Activated CD4-positive, alpha-beta T cell treated with anti-CD3 and anti-CD28 coated beads for 36 hours (primary cell): ENCODE measurements at regions not wholly inside any gene's neighbourhood (a gene's known extent, or its start where the extent isn't known, plus 50 kb on each side); places are given as distances from the start of the nearest gene placed in this dataset.
"Not testable (repeated sequence)": the region's sequence is repeated elsewhere in the genome, so short reads cannot be mapped to it uniquely, and the experiment has no call there.

ENCODE experiments used
- ATAC-seq: fragments of 200-7000 bp; cut with Tn5 transposase; one replicate; pipeline ENCODE4 v1.10.0; 2021; ENCODE audit warnings: mild to moderate bottlenecking, moderate library complexity
- CTCF ChIA-PET: fragments of 350-600 bp; sonication (Branson Sonifier 250); formaldehyde crosslinking; loops from one replicate; lab custom pipeline; 2021; ENCODE audit warnings: antibody characterized with exemption; lab: Charles Lee
- POLR2A ChIA-PET: fragments of 350-600 bp; sonication (Branson Sonifier 250); formaldehyde crosslinking; loops from one replicate; lab custom pipeline; 2021; ENCODE audit warnings: antibody characterized with exemption, inconsistent platforms; lab: Charles Lee
- DNase-seq: peaks from one replicate; pipeline ENCODE4 v3.0.0-alpha.2; 2020
- H3K27ac Mint-ChIP-seq: one replicate; pipeline ENCODE4 v1.8.0; 2021; ENCODE audit warnings: mixed read lengths
- H3K27me3 Mint-ChIP-seq: one replicate; pipeline ENCODE4 v1.8.0; 2021; ENCODE audit warnings: mixed read lengths
- H3K36me3 Mint-ChIP-seq: one replicate; pipeline ENCODE4 v1.8.0; 2021; ENCODE audit warnings: low read depth, mixed read lengths
- H3K4me1 Mint-ChIP-seq: one replicate; pipeline ENCODE4 v1.8.0; 2021; ENCODE audit warnings: mixed read lengths
- H3K4me3 Mint-ChIP-seq: one replicate; pipeline ENCODE4 v1.8.0; 2021; ENCODE audit warnings: mild to moderate bottlenecking, moderate library complexity, mixed read lengths
- H3K9me3 Mint-ChIP-seq: one replicate; pipeline ENCODE4 v1.8.0; 2021; ENCODE audit warnings: low read depth, mixed read lengths
- intact Hi-C, 2 experiments: fragments of 100-400 bp; cut with DNase I in 1 of 2; cut with micrococcal nuclease in 1 of 2; formaldehyde crosslinking; loops; one replicate each; pipeline versions ENCODE4 v1.14.2 to v1.15.1; 2022 to 2024; cut with DNase I, micrococcal nuclease

- Mint-ChIP-seq H3K27ac (no peak overlapping the region), H3K36me3 (no peaks in the 10 kb centered on the region), H3K9me3 (peaks cover 10% of the 10 kb centered on the region), H3K4me1 (no peaks in the 10 kb centered on the region), H3K4me3 (no peak overlapping the region), H3K27me3 (no peaks in the 10 kb centered on the region)
- intact Hi-C loops = no loop called here
- DNase-seq (no peak), ATAC-seq (no peak)
- POLR2A ChIA-PET = interaction anchor here (0.6 kb wide), 1 partner anchor 614 kb away, joined by 5 read pairs; no protein-coding TSS in a partner anchor
- CTCF ChIA-PET = no interaction called here
These were observed 577.5 kb downstream of the RBFOX1 start for GRCh38 chr16:7910116-7910515.

GRCh38 chr16:7888411-7888810 is 555.8 kb downstream of the RBFOX1 start:
- Mint-ChIP-seq H3K4me1 (no peaks in the 10 kb centered on the region), H3K27ac (no peak overlapping the region), H3K9me3 (peaks cover 4% of the 10 kb centered on the region), H3K27me3 (no peaks in the 10 kb centered on the region), H3K4me3 (no peak overlapping the region), H3K36me3 (no peaks in the 10 kb centered on the region)
- DNase-seq = no peak
- intact Hi-C loops = no loop called here
- no peak for ATAC-seq
- CTCF ChIA-PET = no interaction called here
- POLR2A ChIA-PET = no interaction called here

- H3K27me3 Mint-ChIP-seq = no peaks in the 10 kb centered on the region
- H3K9me3 Mint-ChIP-seq = peaks cover 8% of the 10 kb centered on the region
- no peak overlapping the region for H3K27ac Mint-ChIP-seq
- DNase-seq (no peak), ATAC-seq (no peak)
- no peaks in the 10 kb centered on the region for H3K36me3 Mint-ChIP-seq
- no peaks in the 10 kb centered on the region for H3K4me1 Mint-ChIP-seq
- POLR2A ChIA-PET = no interaction called here
- intact Hi-C loops = no loop called here
- CTCF ChIA-PET = interaction anchor here (0.6 kb wide), 1 partner anchor 1581 kb away, joined by 3 read pairs; no protein-coding TSS in a partner anchor
- no peak overlapping the region for H3K4me3 Mint-ChIP-seq
These were observed 554.7 kb downstream of the RBFOX1 start for GRCh38 chr16:7887316-7887715.

GRCh38 chr16:7871979-7872378 is 539.3 kb downstream of the RBFOX1 start:
- no peak overlapping the region for H3K4me3 Mint-ChIP-seq
- ATAC-seq (no peak), DNase-seq (no peak)
- H3K4me1 Mint-ChIP-seq = no peaks in the 10 kb centered on the region
- H3K9me3 Mint-ChIP-seq = peaks cover 22% of the 10 kb centered on the region
- intact Hi-C loops = no loop called here
- H3K27ac Mint-ChIP-seq = no peak overlapping the region
- no peaks in the 10 kb centered on the region for H3K36me3 Mint-ChIP-seq
- no peaks in the 10 kb centered on the region for H3K27me3 Mint-ChIP-seq
- POLR2A ChIA-PET = no interaction called here
- CTCF ChIA-PET = interaction anchor here (0.7 kb wide), 1 partner anchor 438 kb away, joined by 3 read pairs; no protein-coding TSS in a partner anchor

GRCh38 chr16:7871371-7871770 is 538.7 kb downstream of the RBFOX1 start:
- no peaks in the 10 kb centered on the region for H3K27me3 Mint-ChIP-seq
- no peaks in the 10 kb centered on the region for H3K36me3 Mint-ChIP-seq
- ChIA-PET CTCF (no interaction called here), POLR2A (no interaction called here)
- intact Hi-C loops = no loop called here
- no peak overlapping the region for H3K4me3 Mint-ChIP-seq
- no peak for ATAC-seq
- peaks cover 22% of the 10 kb centered on the region for H3K9me3 Mint-ChIP-seq
- H3K4me1 Mint-ChIP-seq = no peaks in the 10 kb centered on the region
- no peak overlapping the region for H3K27ac Mint-ChIP-seq
- no peak for DNase-seq

DNA sequence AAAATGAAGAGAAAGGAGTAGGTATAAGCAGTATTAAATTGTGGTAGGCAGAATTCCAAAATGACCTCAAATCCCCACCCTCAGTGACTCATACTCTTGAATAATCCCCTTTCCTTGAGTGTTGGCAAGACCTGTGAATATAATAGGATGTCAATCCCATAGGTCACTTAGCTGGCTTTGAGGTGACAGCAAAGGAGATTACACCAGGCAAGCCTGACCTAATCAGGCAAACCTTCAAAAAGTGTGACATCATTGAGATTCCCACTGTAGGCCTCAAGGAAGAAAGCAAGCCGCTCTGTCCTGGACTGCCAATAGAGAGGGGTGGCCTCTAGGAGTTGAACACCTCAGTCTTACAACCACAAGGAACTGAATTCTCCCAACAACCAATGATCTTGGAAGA is 535.2 kb downstream of the RBFOX1 start:
- Mint-ChIP-seq H3K4me3 (no peak overlapping the region), H3K36me3 (no peaks in the 10 kb centered on the region), H3K27ac (no peak overlapping the region), H3K27me3 (no peaks in the 10 kb centered on the region), H3K9me3 (peaks cover 19% of the 10 kb centered on the region), H3K4me1 (no peaks in the 10 kb centered on the region)
- intact Hi-C loops = no loop called here
- POLR2A ChIA-PET = no interaction called here
- DNase-seq (no peak), ATAC-seq (no peak)
- CTCF ChIA-PET = no interaction called here

DNA sequence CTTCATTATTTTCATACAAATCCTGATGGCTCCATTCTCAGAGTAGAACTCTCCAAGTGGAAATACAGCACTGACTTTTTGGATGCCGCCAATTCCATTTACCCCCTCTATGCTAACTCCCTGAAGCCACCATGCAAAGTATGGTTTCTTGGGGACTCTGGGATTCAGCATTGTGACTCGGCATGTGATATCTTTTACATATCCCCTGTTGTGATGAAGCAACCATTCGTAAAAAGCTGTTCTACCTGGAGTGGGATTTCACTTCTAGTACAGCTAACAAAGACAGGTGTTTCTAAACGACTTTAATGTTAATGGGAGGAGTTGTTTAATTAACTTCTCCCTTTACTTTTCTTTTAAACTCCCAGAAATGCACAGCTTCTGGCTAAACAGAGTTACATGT is 533.5 kb downstream of the RBFOX1 start:
- H3K4me1 Mint-ChIP-seq = no peaks in the 10 kb centered on the region
- POLR2A ChIA-PET = no interaction called here
- no peak overlapping the region for H3K27ac Mint-ChIP-seq
- CTCF ChIA-PET = no interaction called here
- DNase-seq (no peak), ATAC-seq (no peak)
- peaks cover 12% of the 10 kb centered on the region for H3K9me3 Mint-ChIP-seq
- H3K27me3 Mint-ChIP-seq = no peaks in the 10 kb centered on the region
- intact Hi-C loops = no loop called here
- no peak overlapping the region for H3K4me3 Mint-ChIP-seq
- H3K36me3 Mint-ChIP-seq = no peaks in the 10 kb centered on the region

GRCh38 chr16:7865393-7865792 is 532.7 kb downstream of the RBFOX1 start:
- H3K27ac Mint-ChIP-seq, H3K4me3 Mint-ChIP-seq, CTCF ChIA-PET, intact Hi-C loops, DNase-seq, POLR2A ChIA-PET, H3K27me3 Mint-ChIP-seq, H3K4me1 Mint-ChIP-seq, H3K36me3 Mint-ChIP-seq, ATAC-seq: not testable (repeated sequence)
- peaks cover 12% of the 10 kb centered on the region for H3K9me3 Mint-ChIP-seq

- no peak overlapping the region for H3K27ac Mint-ChIP-seq
- H3K36me3 Mint-ChIP-seq = no peaks in the 10 kb centered on the region
- intact Hi-C loops = no loop called here
These were observed 529.4 kb downstream of the RBFOX1 start for GRCh38 chr16:7861891-7862582.

DNA sequence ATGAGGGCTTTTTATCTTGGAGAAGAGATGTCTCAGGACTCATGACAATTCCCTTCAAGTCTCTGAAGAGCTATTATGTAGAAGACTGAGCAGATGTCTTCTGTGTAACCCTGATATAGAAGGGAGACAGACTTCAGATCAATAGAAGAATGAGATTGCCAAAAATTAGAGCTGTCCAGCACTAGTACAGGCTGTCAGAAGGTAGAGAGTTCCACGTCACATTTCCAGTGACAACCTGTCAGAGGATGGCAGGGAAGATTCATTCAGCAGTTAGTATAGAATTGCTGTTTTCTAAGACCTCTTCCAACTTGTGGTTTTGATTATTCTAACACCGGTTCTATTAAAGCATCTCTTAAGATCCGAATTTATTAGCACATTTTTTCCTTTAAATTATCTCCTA is 520.6 kb downstream of the RBFOX1 start:
- Mint-ChIP-seq H3K4me1 (no peaks in the 10 kb centered on the region), H3K4me3 (no peak overlapping the region), H3K36me3 (no peaks in the 10 kb centered on the region), H3K27me3 (no peaks in the 10 kb centered on the region), H3K9me3 (peaks cover 9% of the 10 kb centered on the region), H3K27ac (no peak overlapping the region)
- ATAC-seq (no peak), DNase-seq (no peak)
- intact Hi-C loops = no loop called here
- CTCF ChIA-PET = no interaction called here
- POLR2A ChIA-PET = no interaction called here

More at GRCh38 chr16:7861891-7862582, 529.4 kb downstream of the RBFOX1 start:
- POLR2A ChIA-PET = no interaction called here
- Mint-ChIP-seq H3K4me1 (no peaks in the 10 kb centered on the region), H3K4me3 (no peak overlapping the region), H3K27me3 (no peaks in the 10 kb centered on the region), H3K9me3 (peaks cover 4% of the 10 kb centered on the region)
- DNase-seq = no peak
- no peak for ATAC-seq
- CTCF ChIA-PET = interaction anchor here (0.7 kb wide), 2 partner anchors 16 to 463 kb away, joined by 3 read pairs; no protein-coding TSS in a partner anchor

DNA sequence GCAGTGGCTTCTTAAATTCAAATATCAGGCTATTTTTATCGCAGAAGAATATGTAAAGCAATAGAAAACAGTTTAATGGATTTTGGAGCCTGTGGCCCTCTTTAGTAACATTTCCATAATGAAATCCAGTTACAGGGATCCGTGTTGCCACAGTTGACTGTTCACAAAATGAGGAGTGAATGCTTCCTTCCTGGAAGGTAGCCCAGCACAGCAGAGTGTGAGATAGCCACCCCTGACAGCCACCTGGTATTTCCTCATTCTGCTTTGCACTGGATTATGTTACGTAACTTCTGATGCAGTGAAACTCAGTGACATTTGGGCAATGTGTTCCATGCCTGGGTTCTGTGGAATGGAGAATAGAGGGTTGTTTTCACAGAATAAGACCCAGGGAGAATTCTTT is 517.2 kb downstream of the RBFOX1 start:
- H3K4me3 Mint-ChIP-seq = no peak overlapping the region
- ChIA-PET CTCF (no interaction called here), POLR2A (no interaction called here)
- no peaks in the 10 kb centered on the region for H3K27me3 Mint-ChIP-seq
- no peaks in the 10 kb centered on the region for H3K36me3 Mint-ChIP-seq
- ATAC-seq = no peak
- H3K27ac Mint-ChIP-seq = no peak overlapping the region
- intact Hi-C loops = no loop called here
- peaks cover 5% of the 10 kb centered on the region for H3K9me3 Mint-ChIP-seq
- no peak for DNase-seq
- H3K4me1 Mint-ChIP-seq = no peaks in the 10 kb centered on the region

DNA sequence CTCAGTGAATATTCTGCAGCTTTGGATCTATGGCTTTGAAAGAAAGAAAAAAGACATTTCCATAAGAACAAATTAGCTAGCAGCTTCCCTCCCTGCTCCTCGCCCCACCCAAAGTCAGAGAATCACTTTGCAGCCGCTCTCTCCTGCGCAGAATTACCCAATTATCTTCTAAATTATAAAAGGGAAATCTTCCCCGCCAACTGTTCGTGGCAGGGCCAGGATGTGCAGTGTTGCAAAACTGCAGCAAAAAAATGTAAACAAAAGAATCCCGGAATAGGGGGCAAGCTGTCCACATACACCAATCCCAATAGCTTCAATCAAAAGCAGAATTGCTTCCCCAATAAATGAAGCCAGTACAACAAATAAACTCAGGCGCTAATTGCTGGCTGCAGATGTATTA is 510.6 kb downstream of the RBFOX1 start:
- no peak overlapping the region for H3K27ac Mint-ChIP-seq
- H3K4me3 Mint-ChIP-seq = no peak overlapping the region
- no peaks in the 10 kb centered on the region for H3K36me3 Mint-ChIP-seq
- POLR2A ChIA-PET = no interaction called here
- CTCF ChIA-PET = no interaction called here
- DNase-seq (no peak), ATAC-seq (no peak)
- peaks cover 15% of the 10 kb centered on the region for H3K9me3 Mint-ChIP-seq
- no peaks in the 10 kb centered on the region for H3K27me3 Mint-ChIP-seq
- H3K4me1 Mint-ChIP-seq = no peaks in the 10 kb centered on the region
- intact Hi-C loops = no loop called here
